ENCODE measurements at regions not wholly inside any gene's neighbourhood (a gene's known extent, or its start where the extent isn't known, plus 50 kb on each side); places are given as distances from the start of the nearest gene placed in this dataset.

GRCh38 chr11:134911514-134912180, 499.6 kb upstream of the B3GAT1 start:
- intact Hi-C loops (cut with DNase I), result no loop called here
- no peaks in the 10 kb centered on the region for H3K27me3 ChIP-seq (ENCODE audit: control insufficient read depth, insufficient read depth, low read length)
- H3K9ac ChIP-seq (ENCODE audit: low read length in 3 of 3), result no peak overlapping the region
- H3K9me3 ChIP-seq (ENCODE audit: control insufficient read depth in 2 of 3, insufficient read depth in 1 of 3, low read length in 3 of 3), result no peaks in the 10 kb centered on the region
- no peak for DNase-seq
- H3K4me1 ChIP-seq (ENCODE audit: control insufficient read depth in 2 of 3, insufficient read depth in 2 of 3, low read depth in 1 of 3, low read length in 3 of 3), result no peaks in the 10 kb centered on the region
- TF ChIP-seq CTCF (IDR thresholded peaks at IDR 0.05; ENCODE audit: borderline replicate concordance, extremely low read depth, insufficient read depth), result no peak
- H3K36me3 ChIP-seq (ENCODE audit: control insufficient read depth in 2 of 3, insufficient read depth in 3 of 3, low read length in 3 of 3), result no peaks in the 10 kb centered on the region
- FAIRE-seq, result no peak
- no peak overlapping the region for H3K4me3 ChIP-seq (ENCODE audit: low read length in 3 of 3)
- no peak overlapping the region for H3K27ac ChIP-seq (ENCODE audit: low read depth in 2 of 2, low read length in 2 of 2)

- intact Hi-C loops (cut with DNase I), result no loop called here
- no peak for FAIRE-seq
Observed at GRCh38 chr11:134908583-134908982, 496.5 kb upstream of the B3GAT1 start.

GRCh38 chr11:134907636-134908035, 495.6 kb upstream of the B3GAT1 start:
- intact Hi-C loops (cut with DNase I), result no loop called here
- Histone ChIP-seq H3K4me1 (ENCODE audit: control insufficient read depth in 2 of 3, insufficient read depth in 2 of 3, low read depth in 1 of 3, low read length in 3 of 3) (no peaks in the 10 kb centered on the region), H3K36me3 (ENCODE audit: control insufficient read depth in 2 of 3, insufficient read depth in 3 of 3, low read length in 3 of 3) (no peaks in the 10 kb centered on the region), H3K27ac (ENCODE audit: low read depth in 2 of 2, low read length in 2 of 2) (no peak overlapping the region), H3K4me3 (ENCODE audit: low read length in 3 of 3) (no peak overlapping the region), H3K9me3 (ENCODE audit: control insufficient read depth in 2 of 3, insufficient read depth in 1 of 3, low read length in 3 of 3) (no peaks in the 10 kb centered on the region), H3K9ac (ENCODE audit: low read length in 3 of 3) (no peak overlapping the region), H3K27me3 (ENCODE audit: control insufficient read depth, insufficient read depth, low read length) (no peaks in the 10 kb centered on the region)
- no peak for FAIRE-seq
- no peak for DNase-seq
- no peak for TF ChIP-seq CTCF (IDR thresholded peaks at IDR 0.05; ENCODE audit: borderline replicate concordance, extremely low read depth, insufficient read depth)

More at GRCh38 chr11:134908583-134908982, 496.5 kb upstream of the B3GAT1 start:
- H3K9me3 ChIP-seq (ENCODE audit: control insufficient read depth in 2 of 3, insufficient read depth in 1 of 3, low read length in 3 of 3), result no peaks in the 10 kb centered on the region
- DNase-seq, result no peak
- no peak overlapping the region for H3K9ac ChIP-seq (ENCODE audit: low read length in 3 of 3)
- no peak overlapping the region for H3K27ac ChIP-seq (ENCODE audit: low read depth in 2 of 2, low read length in 2 of 2)
- H3K4me1 ChIP-seq (ENCODE audit: control insufficient read depth in 2 of 3, insufficient read depth in 2 of 3, low read depth in 1 of 3, low read length in 3 of 3), result no peaks in the 10 kb centered on the region
- H3K27me3 ChIP-seq (ENCODE audit: control insufficient read depth, insufficient read depth, low read length), result no peaks in the 10 kb centered on the region
- no peaks in the 10 kb centered on the region for H3K36me3 ChIP-seq (ENCODE audit: control insufficient read depth in 2 of 3, insufficient read depth in 3 of 3, low read length in 3 of 3)
- no peak for TF ChIP-seq CTCF (IDR thresholded peaks at IDR 0.05; ENCODE audit: borderline replicate concordance, extremely low read depth, insufficient read depth)
- H3K4me3 ChIP-seq (ENCODE audit: low read length in 3 of 3), result no peak overlapping the region
